Activated CD4-positive, alpha-beta T cell treated with anti-CD3 and anti-CD28 coated beads, Interleukin-10, Interleukin-2, amounts not matched to agents 100 ng/mL and 50 ng/mL, durations not matched to agents 16 hours and 8 hours (primary cell): ENCODE measurements at regions not wholly inside any gene's neighbourhood (a gene's known extent, or its start where the extent isn't known, plus 50 kb on each side); places are given as distances from the start of the nearest gene placed in this dataset.

Experiments
- DNase-seq: peaks from one replicate; pipeline ENCODE4 v3.0.0-alpha.2; 2020

DNA sequence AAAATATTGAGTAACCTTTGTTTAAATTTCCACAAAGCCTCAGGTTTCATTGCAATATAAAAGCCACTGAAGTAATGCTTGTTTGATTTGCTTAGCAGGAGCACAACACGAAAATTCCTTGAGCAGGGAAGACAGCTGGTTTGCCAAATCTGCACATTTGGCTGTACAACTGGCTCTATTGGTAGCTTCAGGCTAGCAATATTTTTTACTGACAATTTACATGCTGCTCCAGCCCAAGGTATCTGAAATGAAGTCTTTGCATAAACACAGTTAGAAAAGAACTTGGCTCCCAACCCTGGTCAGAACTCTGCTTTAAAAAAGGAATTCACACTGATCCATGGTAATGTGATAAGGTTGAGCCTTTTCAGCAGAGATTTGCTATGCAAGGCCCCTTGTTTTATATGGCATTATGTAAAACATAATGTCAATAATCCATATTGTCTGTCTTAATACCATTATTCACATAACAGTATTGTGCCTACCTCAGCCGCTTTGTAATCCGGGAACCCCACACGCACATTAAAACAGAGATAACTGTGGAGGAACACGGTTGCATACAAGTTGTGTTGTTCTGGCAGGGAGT, 55.7 kb upstream of the CHL1 start:
- no peak for DNase-seq
